Activated naive CD4-positive, alpha-beta T cell treated with anti-CD3 and anti-CD28 coated beads, Interleukin-2, amount 10 ng/mL, durations not matched to agents 7 days and 5 days (primary cell): ENCODE measurements at regions not wholly inside any gene's neighbourhood (a gene's known extent, or its start where the extent isn't known, plus 50 kb on each side); places are given as distances from the start of the nearest gene placed in this dataset.
"Not testable (repeated sequence)": the region's sequence is repeated elsewhere in the genome, so short reads cannot be mapped to it uniquely, and the experiment has no call there.

ENCODE experiments used
- CTCF ChIA-PET: fragments of 350-600 bp; sonication (Branson Sonifier 250); formaldehyde crosslinking; loops from one replicate; lab custom pipeline; 2021; ENCODE audit warnings: antibody characterized with exemption; lab: Charles Lee
- DNase-seq: peaks from one replicate; pipeline ENCODE4 v3.0.0-alpha.2; 2020
- H3K27ac Mint-ChIP-seq: one replicate; pipeline ENCODE4 v1.8.0; 2021; ENCODE audit warnings: mild to moderate bottlenecking, moderate library complexity, mixed read lengths
- H3K27me3 Mint-ChIP-seq: one replicate; pipeline ENCODE4 v1.8.0; 2021; ENCODE audit warnings: mild to moderate bottlenecking, mixed read lengths
- H3K36me3 Mint-ChIP-seq: one replicate; pipeline ENCODE4 v1.8.0; 2021; ENCODE audit warnings: mixed read lengths
- H3K4me1 Mint-ChIP-seq: one replicate; pipeline ENCODE4 v1.8.0; 2021; ENCODE audit warnings: mixed read lengths
- H3K4me3 Mint-ChIP-seq: one replicate; pipeline ENCODE4 v1.8.0; 2021; ENCODE audit warnings: mild to moderate bottlenecking, moderate library complexity, mixed read lengths
- H3K9me3 Mint-ChIP-seq: one replicate; pipeline ENCODE4 v1.8.0; 2021; ENCODE audit warnings: mixed read lengths

DNA sequence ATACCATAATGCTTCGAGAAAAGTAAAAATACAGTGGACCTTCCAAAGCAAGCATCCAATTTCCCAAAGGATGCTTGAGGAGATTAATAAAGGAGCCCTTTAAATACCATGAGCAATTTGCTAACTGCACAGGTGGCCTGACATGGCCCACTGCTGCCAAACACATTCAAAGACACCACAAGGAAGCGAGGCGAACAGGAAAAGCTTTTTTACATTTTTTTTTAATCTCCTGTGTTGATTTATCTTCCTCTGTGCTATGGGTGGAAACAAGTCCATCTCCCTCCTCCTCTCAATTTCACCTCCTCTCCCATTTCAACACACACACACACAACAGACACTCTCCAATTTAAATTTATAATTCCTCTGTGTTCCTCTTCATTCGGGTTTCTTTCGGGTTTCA, 243.4 kb downstream of the IGSF11 start:
- no peak for DNase-seq
- H3K4me3 Mint-ChIP-seq = no peak overlapping the region
- H3K36me3 Mint-ChIP-seq = no peaks in the 10 kb centered on the region
- CTCF ChIA-PET = no interaction called here
- no peak overlapping the region for H3K27ac Mint-ChIP-seq
- no peaks in the 10 kb centered on the region for H3K27me3 Mint-ChIP-seq
- no peaks in the 10 kb centered on the region for H3K9me3 Mint-ChIP-seq
- no peaks in the 10 kb centered on the region for H3K4me1 Mint-ChIP-seq

DNA sequence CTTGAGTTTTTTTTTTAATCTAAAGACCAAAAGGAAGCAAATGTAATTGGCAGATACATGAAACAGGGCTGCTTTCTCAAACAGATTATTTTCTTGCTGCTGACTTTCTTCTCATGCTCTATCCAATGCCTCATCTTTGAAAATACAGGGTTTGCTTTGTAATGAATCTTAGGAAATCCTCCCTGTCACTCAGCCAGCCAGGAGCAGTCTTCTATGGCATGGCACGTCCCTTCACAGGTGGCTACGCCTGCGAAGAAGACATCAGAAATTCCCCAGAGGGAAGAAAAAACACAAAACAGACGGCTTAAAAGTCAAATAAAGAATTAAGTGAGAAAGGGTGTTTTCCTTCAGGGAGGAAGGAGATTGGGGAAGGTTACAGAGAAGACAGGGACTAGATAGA, 242.5 kb downstream of the IGSF11 start:
- no peak overlapping the region for H3K4me3 Mint-ChIP-seq
- CTCF ChIA-PET = no interaction called here

DNA sequence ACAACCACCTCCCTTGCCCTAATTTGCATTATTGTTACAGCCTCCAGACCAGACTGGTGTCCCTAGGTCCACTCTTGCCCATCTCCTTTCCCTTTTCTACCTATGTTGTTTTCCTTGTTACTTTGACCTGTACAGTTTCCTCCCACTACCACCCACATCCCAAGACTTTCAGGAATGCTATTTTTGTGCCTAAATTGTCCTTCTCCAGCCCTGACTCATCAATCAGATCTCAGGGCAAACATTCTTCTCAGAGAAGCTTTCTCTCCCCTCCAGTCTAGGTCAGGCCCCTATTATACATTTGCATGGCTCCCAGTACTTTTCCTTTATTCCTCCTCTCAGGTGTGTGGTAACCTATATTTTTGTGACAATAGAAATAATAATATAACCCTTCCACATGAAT, 241.5 kb downstream of the IGSF11 start:
- no peak overlapping the region for H3K4me3 Mint-ChIP-seq
- no peaks in the 10 kb centered on the region for H3K36me3 Mint-ChIP-seq
- no peak overlapping the region for H3K27ac Mint-ChIP-seq
- no peaks in the 10 kb centered on the region for H3K27me3 Mint-ChIP-seq
- no peaks in the 10 kb centered on the region for H3K4me1 Mint-ChIP-seq
- no peaks in the 10 kb centered on the region for H3K9me3 Mint-ChIP-seq
- CTCF ChIA-PET = no interaction called here
- no peak for DNase-seq

More for the DNA sequence above, 242.5 kb downstream of the IGSF11 start:
- no peaks in the 10 kb centered on the region for H3K9me3 Mint-ChIP-seq
- DNase-seq = no peak
- H3K36me3 Mint-ChIP-seq = no peaks in the 10 kb centered on the region
- H3K4me1 Mint-ChIP-seq = no peaks in the 10 kb centered on the region
- no peak overlapping the region for H3K27ac Mint-ChIP-seq
- no peaks in the 10 kb centered on the region for H3K27me3 Mint-ChIP-seq

DNA sequence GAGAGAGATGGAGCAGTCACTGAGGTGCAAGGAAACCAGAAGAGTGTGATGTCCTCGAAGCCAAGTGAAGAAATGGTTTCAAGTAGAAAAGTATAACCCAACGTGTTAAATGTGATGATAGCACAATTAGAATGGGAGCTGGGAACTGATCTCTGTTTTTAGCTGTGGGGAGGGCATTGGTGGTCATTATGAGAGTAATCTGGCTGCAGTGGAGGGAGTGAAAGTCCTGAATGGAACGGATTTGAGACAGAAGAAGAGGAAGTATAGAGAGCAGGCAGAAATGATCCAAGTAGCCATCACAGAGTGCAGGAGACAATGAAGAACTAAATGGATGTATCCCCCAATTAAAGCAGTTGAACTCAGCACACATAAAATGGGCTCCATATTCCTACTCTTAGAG, 235.3 kb downstream of the IGSF11 start:
- Mint-ChIP-seq H3K27me3 (no peaks in the 10 kb centered on the region), H3K4me1 (no peaks in the 10 kb centered on the region), H3K4me3 (no peak overlapping the region), H3K9me3 (no peaks in the 10 kb centered on the region), H3K36me3 (no peaks in the 10 kb centered on the region), H3K27ac (no peak overlapping the region)
- CTCF ChIA-PET = no interaction called here
- no peak for DNase-seq

DNA sequence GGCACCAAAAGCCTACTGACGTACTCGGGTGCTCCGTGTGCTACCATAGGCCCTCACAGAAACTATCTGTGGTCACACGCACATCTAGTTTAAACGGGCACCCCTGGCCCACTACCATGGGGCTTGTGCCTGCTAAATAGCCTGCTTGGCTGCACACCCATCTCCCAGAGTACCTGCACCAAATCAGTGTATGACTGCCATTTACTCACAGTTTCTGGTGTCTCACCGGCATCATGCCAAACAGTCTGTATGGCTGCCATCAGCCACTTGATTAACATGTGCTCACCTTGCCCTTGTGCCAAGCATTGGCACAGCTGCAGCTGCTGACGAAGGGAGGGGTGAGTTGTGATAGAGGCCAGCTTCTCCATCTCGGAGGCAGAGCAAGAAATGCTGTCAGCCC, 232.7 kb downstream of the IGSF11 start:
- no peak for DNase-seq
- H3K4me1 Mint-ChIP-seq = no peaks in the 10 kb centered on the region
- H3K4me3 Mint-ChIP-seq = no peak overlapping the region
- no peaks in the 10 kb centered on the region for H3K27me3 Mint-ChIP-seq
- H3K27ac Mint-ChIP-seq = no peak overlapping the region
- CTCF ChIA-PET = no interaction called here
- no peaks in the 10 kb centered on the region for H3K9me3 Mint-ChIP-seq
- H3K36me3 Mint-ChIP-seq = no peaks in the 10 kb centered on the region

DNA sequence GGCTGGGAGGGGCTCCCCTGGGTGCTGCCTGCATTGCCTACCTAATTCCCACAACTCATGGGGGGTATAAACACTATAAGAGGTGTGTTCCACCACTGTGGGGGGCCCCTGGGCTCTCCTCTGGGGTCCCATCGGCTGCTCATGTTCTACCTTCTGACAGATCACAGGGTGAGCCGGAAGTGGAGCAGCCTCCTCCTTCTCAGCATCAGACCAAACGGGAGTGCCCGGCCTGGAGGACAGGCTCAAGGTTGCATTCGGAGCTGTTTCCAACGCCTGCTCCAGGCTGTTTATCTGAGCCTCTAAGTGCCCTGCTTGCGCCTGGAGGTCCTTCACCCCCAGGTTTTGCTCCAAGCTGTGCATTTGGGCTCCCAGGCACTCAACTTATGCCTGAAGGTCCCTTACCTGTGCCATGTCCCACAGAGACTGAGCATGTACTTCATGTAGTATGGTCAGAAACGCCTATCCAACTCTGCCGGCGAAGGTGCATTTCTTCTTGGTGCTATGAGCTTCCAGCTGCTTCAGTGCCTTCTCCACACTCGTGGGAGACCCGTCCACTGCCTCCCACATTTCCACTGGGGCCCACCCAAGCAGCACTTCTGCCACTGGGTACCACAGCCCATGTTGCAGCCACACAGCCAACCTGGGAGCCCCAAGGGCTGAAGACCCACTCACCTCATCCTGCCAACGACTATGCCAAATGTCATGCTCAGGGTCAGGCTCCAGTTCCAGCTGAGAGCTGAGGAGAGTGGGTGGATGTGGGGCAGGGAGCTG, 232.1 kb downstream of the IGSF11 start:
- Mint-ChIP-seq H3K4me1 (no peaks in the 10 kb centered on the region), H3K27me3 (no peaks in the 10 kb centered on the region), H3K9me3 (no peaks in the 10 kb centered on the region), H3K27ac (no peak overlapping the region), H3K36me3 (no peaks in the 10 kb centered on the region), H3K4me3 (no peak overlapping the region)
- DNase-seq = no peak
- CTCF ChIA-PET = no interaction called here

DNA sequence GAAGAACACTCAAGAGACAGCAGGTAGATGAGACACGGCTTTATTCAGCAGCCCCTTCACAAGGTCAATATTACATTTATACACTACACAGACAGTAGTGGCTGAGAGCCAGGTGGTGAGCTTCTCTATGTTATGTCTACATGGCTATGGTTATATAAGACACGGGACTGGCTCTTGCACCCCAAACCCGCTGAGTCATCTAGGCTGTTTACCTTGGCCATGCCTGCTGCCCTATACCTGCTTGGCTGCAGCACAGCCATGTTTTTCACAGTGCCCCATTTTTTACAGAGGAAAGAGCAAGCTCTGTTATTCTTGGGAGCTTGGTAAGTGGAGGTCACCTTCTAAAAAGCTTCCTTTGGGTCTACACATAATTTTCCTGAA, 231.6 kb downstream of the IGSF11 start:
- no peaks in the 10 kb centered on the region for H3K36me3 Mint-ChIP-seq
- H3K4me3 Mint-ChIP-seq = no peak overlapping the region
- DNase-seq = no peak
- H3K9me3 Mint-ChIP-seq = no peaks in the 10 kb centered on the region
- no peaks in the 10 kb centered on the region for H3K27me3 Mint-ChIP-seq
- no peaks in the 10 kb centered on the region for H3K4me1 Mint-ChIP-seq
- CTCF ChIA-PET = no interaction called here
- H3K27ac Mint-ChIP-seq = no peak overlapping the region

DNA sequence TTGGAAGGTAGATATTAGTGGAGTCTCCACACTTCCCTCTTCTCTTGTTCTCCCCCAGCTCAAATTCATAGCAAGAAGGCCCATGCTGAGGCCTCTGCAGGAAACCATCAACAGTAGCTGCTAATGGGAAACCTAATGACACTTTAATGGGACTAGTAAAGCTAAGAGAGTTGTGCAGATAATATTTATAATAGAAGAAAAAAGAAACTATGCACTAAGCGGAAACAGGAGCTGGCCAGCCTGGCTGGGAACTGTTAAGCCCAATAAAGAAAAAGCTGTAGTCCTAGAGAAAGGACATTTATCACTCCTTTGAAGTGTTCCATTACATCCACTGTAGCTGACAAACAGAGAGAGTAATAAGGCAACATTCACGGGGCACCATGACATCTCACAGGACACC, 229.6 kb downstream of the IGSF11 start:
- H3K4me3 Mint-ChIP-seq = no peak overlapping the region
- no peak for DNase-seq
- no peaks in the 10 kb centered on the region for H3K9me3 Mint-ChIP-seq
- no peaks in the 10 kb centered on the region for H3K4me1 Mint-ChIP-seq
- H3K27me3 Mint-ChIP-seq = no peaks in the 10 kb centered on the region
- no peak overlapping the region for H3K27ac Mint-ChIP-seq
- no peaks in the 10 kb centered on the region for H3K36me3 Mint-ChIP-seq
- CTCF ChIA-PET = no interaction called here

DNA sequence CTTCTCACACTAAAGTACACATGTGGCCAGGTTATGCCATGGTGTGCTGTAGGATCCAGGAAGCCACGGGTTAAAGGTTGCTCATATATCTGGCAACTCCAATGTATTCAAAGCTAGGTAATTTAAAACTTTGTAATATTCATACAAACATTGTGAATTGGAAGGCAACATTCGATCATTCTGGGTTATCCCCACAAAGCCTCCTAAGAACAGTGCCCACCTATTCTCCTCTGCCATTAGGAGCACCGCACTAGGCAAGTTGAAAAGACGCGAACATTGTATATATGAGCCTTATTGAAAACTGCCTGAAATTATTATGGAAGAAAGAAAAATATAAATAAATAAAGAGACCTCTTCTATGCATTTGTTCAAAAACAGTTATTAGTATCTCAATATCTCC, 228.2 kb downstream of the IGSF11 start:
- H3K4me3 Mint-ChIP-seq = no peak overlapping the region
- CTCF ChIA-PET = no interaction called here
- H3K27me3 Mint-ChIP-seq = no peaks in the 10 kb centered on the region
- H3K27ac Mint-ChIP-seq = no peak overlapping the region
- no peak for DNase-seq
- H3K4me1 Mint-ChIP-seq = no peaks in the 10 kb centered on the region
- no peaks in the 10 kb centered on the region for H3K9me3 Mint-ChIP-seq
- no peaks in the 10 kb centered on the region for H3K36me3 Mint-ChIP-seq

DNA sequence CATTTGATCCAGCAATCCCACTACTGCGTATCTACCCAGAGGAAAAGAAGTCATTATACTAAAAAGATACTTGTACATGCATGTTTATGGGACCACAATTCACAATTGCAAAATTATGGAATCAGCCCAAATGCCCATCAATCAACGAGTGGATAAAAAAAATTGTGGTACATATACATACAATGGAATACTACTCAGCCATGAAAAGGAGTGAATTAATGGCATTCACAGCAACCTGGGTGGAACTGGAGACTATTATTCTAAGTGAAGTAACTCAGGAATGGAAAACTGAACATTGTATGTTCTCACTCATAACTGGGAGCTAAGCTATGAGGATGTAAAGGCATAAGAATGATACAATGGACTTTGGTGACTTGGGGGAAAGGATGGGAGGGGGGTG, 227.3 kb downstream of the IGSF11 start:
- H3K9me3 Mint-ChIP-seq, DNase-seq, H3K36me3 Mint-ChIP-seq, H3K4me3 Mint-ChIP-seq, H3K27me3 Mint-ChIP-seq, H3K4me1 Mint-ChIP-seq, H3K27ac Mint-ChIP-seq, CTCF ChIA-PET: not testable (repeated sequence)

DNA sequence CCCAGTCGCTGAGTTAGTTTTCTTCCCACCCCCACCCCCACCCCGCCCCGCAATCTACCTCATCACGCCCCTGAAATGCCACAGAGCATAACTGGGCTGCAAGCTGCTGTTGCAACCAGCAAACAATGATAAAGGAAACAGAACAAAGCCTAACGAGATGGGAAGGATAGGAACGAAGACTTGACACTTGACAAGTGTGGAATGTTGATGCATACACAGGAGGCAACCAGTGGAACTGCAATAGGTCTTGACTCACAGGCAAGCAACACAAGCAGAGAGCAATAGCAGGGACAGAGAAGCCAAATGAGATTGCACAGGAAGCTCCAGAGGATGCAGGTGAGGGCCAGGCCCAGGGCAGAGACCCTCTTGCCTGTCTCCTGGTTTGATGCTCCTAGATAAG, 225.9 kb downstream of the IGSF11 start:
- Mint-ChIP-seq H3K36me3 (no peaks in the 10 kb centered on the region), H3K27me3 (no peaks in the 10 kb centered on the region), H3K9me3 (no peaks in the 10 kb centered on the region), H3K4me1 (no peaks in the 10 kb centered on the region), H3K27ac (no peak overlapping the region), H3K4me3 (no peak overlapping the region)
- CTCF ChIA-PET = no interaction called here
- no peak for DNase-seq

DNA sequence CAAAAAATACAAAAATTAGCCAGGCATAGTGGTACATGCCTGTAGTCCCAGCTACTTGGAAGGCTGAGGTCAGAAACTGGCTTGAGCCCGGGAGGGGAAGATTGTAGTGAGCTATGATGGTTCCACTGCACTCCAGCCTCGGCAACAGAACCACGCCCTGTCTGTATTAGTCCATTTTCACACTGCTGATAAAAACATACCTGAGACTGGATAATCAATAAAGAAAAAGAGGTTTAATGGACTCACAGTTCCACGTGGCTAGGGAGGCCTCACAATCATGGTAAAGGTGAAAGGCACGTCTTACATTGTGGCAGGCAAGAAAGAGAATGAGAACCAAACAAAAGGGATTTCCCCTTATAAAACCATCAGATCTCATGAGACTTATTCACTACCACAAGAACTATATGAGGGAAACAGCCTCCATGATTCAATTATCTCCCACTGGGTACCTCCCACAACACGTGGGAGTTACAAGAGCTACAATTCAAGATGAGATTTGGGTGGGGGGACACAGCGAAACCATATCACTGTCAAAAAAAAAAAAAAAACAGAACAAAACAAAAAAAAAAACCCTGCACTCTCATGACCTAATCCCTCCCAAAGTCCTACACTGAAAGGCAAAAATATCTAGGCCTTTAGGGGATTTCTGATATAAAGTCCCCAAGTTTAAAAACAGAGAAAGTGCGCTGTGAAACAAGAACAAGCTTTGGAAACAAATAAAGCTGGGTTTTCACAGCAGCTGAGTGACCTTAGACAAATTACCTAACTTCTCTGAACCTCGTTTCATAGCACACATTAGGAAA, 224.7 kb downstream of the IGSF11 start:
- DNase-seq = no peak
- H3K4me1 Mint-ChIP-seq = no peaks in the 10 kb centered on the region
- H3K4me3 Mint-ChIP-seq = no peak overlapping the region

DNA sequence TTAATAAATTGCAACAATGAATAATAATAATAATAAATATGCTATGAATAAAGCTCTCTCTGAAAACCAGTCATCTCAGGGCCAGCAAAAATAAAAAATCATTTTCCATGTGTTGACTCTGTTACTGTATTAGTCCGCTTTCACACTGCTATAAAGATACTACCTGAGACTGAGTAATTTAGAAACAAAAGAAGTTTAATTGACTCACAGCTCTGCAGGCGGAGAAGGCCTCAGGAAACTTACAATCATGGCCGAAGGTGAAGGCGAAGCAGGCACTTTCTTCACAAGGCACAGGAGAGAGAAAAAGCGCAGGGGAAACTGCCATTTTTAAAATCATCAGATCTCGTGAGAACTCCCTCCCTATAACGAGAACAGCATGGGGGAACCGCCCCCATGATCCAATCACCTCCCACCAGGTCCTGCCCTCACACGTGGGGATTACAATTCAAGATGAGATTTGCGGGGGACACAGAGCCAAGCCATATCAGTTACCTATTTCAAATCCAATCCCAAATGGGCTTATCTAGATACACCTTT, 224.1 kb downstream of the IGSF11 start:
- H3K36me3 Mint-ChIP-seq = no peaks in the 10 kb centered on the region
- H3K4me3 Mint-ChIP-seq = no peak overlapping the region
- H3K4me1 Mint-ChIP-seq = no peaks in the 10 kb centered on the region
- H3K9me3 Mint-ChIP-seq = no peaks in the 10 kb centered on the region
- CTCF ChIA-PET = no interaction called here
- H3K27ac Mint-ChIP-seq = no peak overlapping the region
- no peak for DNase-seq
- H3K27me3 Mint-ChIP-seq = no peaks in the 10 kb centered on the region

More for the DNA sequence above, 224.7 kb downstream of the IGSF11 start:
- H3K27me3 Mint-ChIP-seq = no peaks in the 10 kb centered on the region
- H3K9me3 Mint-ChIP-seq = no peaks in the 10 kb centered on the region
- no peaks in the 10 kb centered on the region for H3K36me3 Mint-ChIP-seq
- CTCF ChIA-PET = no interaction called here
- no peak overlapping the region for H3K27ac Mint-ChIP-seq

DNA sequence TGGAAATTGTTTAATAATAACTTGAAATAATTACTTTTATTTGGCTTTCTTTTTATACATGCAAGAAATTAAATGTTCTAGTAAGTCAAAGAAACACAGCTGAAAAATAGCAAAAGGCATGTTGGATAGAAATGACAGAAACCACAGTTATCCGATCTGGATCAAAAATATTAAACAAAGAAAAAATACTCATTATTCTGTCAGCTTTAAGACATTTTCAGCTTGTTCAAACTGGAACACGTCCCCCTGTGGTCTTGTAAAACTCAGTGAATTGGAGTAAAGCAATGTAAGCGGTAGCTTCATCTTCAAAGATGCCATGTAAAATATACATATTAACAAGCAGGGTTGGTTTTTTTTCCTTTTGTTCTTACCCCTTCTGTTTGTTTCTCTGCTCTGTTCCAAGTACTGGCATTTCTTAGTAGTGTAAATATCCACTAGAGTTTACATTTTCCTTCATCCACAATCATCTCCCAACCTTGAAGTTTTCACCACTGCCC, 223.4 kb downstream of the IGSF11 start:
- Mint-ChIP-seq H3K9me3 (no peaks in the 10 kb centered on the region), H3K4me1 (no peaks in the 10 kb centered on the region), H3K36me3 (no peaks in the 10 kb centered on the region), H3K27ac (no peak overlapping the region), H3K4me3 (no peak overlapping the region), H3K27me3 (no peaks in the 10 kb centered on the region)
- CTCF ChIA-PET = no interaction called here
- no peak for DNase-seq

DNA sequence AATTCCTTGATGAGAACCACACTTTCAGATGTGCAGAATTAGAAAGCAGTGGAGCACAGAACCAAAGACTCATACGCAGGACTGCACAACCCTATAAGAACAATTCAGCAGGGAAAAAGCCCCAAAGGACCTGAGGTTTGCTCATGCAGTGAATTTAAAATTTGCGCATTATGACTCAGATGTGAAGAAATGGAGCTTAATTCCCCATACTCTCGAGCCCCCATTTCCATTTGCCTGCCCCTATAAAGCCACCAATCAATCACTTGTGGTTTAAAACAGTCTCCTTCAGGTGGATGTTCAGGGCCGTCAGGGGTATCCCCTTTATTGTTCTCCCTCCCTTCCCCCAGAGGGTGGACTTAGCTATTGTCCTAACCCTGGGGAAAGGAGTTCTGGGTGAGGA, 221.2 kb downstream of the IGSF11 start:
- no peaks in the 10 kb centered on the region for H3K27me3 Mint-ChIP-seq
- H3K4me1 Mint-ChIP-seq = no peaks in the 10 kb centered on the region
- no peak overlapping the region for H3K27ac Mint-ChIP-seq
- DNase-seq = no peak
- no peaks in the 10 kb centered on the region for H3K9me3 Mint-ChIP-seq
- CTCF ChIA-PET = no interaction called here
- H3K4me3 Mint-ChIP-seq = no peak overlapping the region
- no peaks in the 10 kb centered on the region for H3K36me3 Mint-ChIP-seq
